ENCODE measurements at regions not wholly inside any gene's neighbourhood (a gene's known extent, or its start where the extent isn't known, plus 50 kb on each side); places are given as distances from the start of the nearest gene placed in this dataset.

GRCh38 chr14:101620031-101620788 is 58.9 kb downstream of the DIO3 start:
- no peak for TF ChIP-seq POLR2AphosphoS5 (IDR thresholded peaks at IDR 0.05; ENCODE audit: low read depth, low read length)
- TF ChIP-seq TAF1 (IDR thresholded peaks at IDR 0.05; ENCODE audit: borderline replicate concordance, low read depth, low read length), result no peak
